HEK293T (cell line): ENCODE measurements at regions not wholly inside any gene's neighbourhood (a gene's known extent, or its start where the extent isn't known, plus 50 kb on each side); places are given as distances from the start of the nearest gene placed in this dataset.
A peak's percentile ranks its signal among the peaks of the same experiment; 100 is the strongest.

Experiments
- CTCF ChIA-PET: fragments of 350-600 bp; formaldehyde crosslinking; extraction: SDS; loops from one replicate; lab custom pipeline; 2021; ENCODE audit warnings: antibody characterized with exemption, inconsistent platforms; lab: Yijun Ruan, JAX
- POLR2A ChIA-PET: fragments of 350-600 bp; formaldehyde crosslinking; extraction: SDS; loops from one replicate; lab custom pipeline; 2020; ENCODE audit warnings: antibody characterized with exemption, inconsistent platforms; lab: Yijun Ruan, JAX
- DNase-seq: peaks from one replicate; pipeline ENCODE4 v3.0.0; 2012; ENCODE audit warnings: mixed read lengths; ENCODE audit errors: extremely low spot score
- ARNT ChIP-seq: fragments of 450-650 bp; IDR thresholded peaks from 2 replicates; pipeline ENCODE4 v1.6.1; 2017; ENCODE audit warnings: mild to moderate bottlenecking
- BHLHE40 ChIP-seq: fragments of 450-650 bp; IDR thresholded peaks from 2 replicates; pipeline ENCODE4 v1.6.1; 2016; ENCODE audit warnings: mild to moderate bottlenecking, moderate library complexity, borderline replicate concordance
- CTBP1 ChIP-seq: fragments of 450-650 bp; IDR thresholded peaks from 2 replicates; pipeline ENCODE4 v1.6.1; 2016; ENCODE audit warnings: borderline replicate concordance
- ELF4 ChIP-seq: fragments of 450-650 bp; IDR thresholded peaks from 2 replicates; pipeline ENCODE4 v1.6.1; 2017; ENCODE audit warnings: antibody characterized with exemption
- FOXA1 ChIP-seq: fragments of 450-650 bp; IDR thresholded peaks from 2 replicates; pipeline ENCODE4 v1.6.1; 2016; ENCODE audit warnings: mild to moderate bottlenecking
- FOXK2 ChIP-seq: fragments of 450-650 bp; IDR thresholded peaks from 2 replicates; pipeline ENCODE4 v1.6.1; 2016; ENCODE audit warnings: mild to moderate bottlenecking
- FOXM1 ChIP-seq: fragments of 450-650 bp; IDR thresholded peaks from 2 replicates; pipeline ENCODE4 v1.6.1; 2017; ENCODE audit warnings: mild to moderate bottlenecking, borderline replicate concordance
- HDGF ChIP-seq: fragments of 450-650 bp; IDR thresholded peaks from 2 replicates; pipeline ENCODE4 v1.6.1; 2017; ENCODE audit warnings: antibody characterized with exemption, borderline replicate concordance
- L3MBTL2 ChIP-seq: fragments of 450-650 bp; conservative IDR thresholded peaks from 2 replicates; pipeline ENCODE4 v1.6.1; 2016; ENCODE audit warnings: mild to moderate bottlenecking
- LEF1 ChIP-seq: fragments of 450-650 bp; IDR thresholded peaks from 2 replicates; pipeline ENCODE4 v1.6.1; 2017; ENCODE audit warnings: mild to moderate bottlenecking, borderline replicate concordance
- NFRKB ChIP-seq: fragments of 450-650 bp; IDR thresholded peaks from 2 replicates; pipeline ENCODE4 v1.6.1; 2016; ENCODE audit warnings: mild to moderate bottlenecking, moderate library complexity
- PKNOX1 ChIP-seq: fragments of 450-650 bp; IDR thresholded peaks from 2 replicates; pipeline ENCODE4 v1.6.1; 2016
- SP1 ChIP-seq: fragments of 450-650 bp; IDR thresholded peaks from 2 replicates; pipeline ENCODE4 v1.6.1; 2017
- SUZ12 ChIP-seq: fragments of 450-650 bp; IDR thresholded peaks from 2 replicates; pipeline ENCODE4 v1.6.1; 2016; ENCODE audit warnings: mild to moderate bottlenecking
- TARDBP ChIP-seq: fragments of 450-650 bp; IDR thresholded peaks from 2 replicates; pipeline ENCODE4 v1.6.1; 2016
- ZNF384 ChIP-seq: fragments of 450-650 bp; IDR thresholded peaks from 2 replicates; pipeline ENCODE4 v1.6.1; 2016

- no peak for DNase-seq
- ChIA-PET CTCF (no interaction called here), POLR2A (no interaction called here)
- TF ChIP-seq BHLHE40 (no peak), PKNOX1 (no peak), CTBP1 (no peak), SP1 (no peak), HDGF (no peak), ARNT (no peak), ELF4 (no peak), FOXM1 (no peak), FOXK2 (no peak), NFRKB (no peak), L3MBTL2 (no peak), LEF1 (no peak), TARDBP (no peak), ZNF384 (no peak), SUZ12 (no peak), FOXA1 (no peak)
Measured at GRCh38 chr13:58004751-58005150, 373.2 kb downstream of the PCDH17 start.

- POLR2A ChIA-PET = no interaction called here
- DNase-seq = no peak
- CTCF ChIA-PET = no interaction called here
- TF ChIP-seq ARNT (no peak), ZNF384 (no peak), PKNOX1 (no peak), L3MBTL2 (no peak), ELF4 (no peak), SUZ12 (no peak), SP1 (no peak), HDGF (no peak), FOXK2 (no peak), TARDBP (no peak)
Measured at GRCh38 chr13:58018020-58018419, 386.5 kb downstream of the PCDH17 start.

DNA sequence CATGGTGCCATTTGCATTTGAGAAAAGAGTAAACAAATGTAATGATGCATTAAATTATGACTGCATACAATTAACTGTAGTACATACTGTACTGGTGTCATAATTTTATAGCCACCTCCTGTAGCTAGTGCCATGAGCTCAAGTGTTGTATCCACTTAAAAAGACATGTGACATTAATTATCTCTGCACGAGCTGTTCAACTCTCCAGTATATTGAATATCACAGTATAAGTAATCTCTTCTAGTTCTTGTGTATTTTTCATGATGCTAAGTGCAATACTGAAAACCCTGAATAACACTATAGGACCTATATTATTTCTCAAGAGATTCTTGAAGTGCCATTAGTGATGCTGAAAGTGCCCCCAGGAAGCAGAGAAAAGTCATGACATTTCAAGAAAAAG is 387.3 kb downstream of the PCDH17 start:
- CTCF ChIA-PET = no interaction called here

DNA sequence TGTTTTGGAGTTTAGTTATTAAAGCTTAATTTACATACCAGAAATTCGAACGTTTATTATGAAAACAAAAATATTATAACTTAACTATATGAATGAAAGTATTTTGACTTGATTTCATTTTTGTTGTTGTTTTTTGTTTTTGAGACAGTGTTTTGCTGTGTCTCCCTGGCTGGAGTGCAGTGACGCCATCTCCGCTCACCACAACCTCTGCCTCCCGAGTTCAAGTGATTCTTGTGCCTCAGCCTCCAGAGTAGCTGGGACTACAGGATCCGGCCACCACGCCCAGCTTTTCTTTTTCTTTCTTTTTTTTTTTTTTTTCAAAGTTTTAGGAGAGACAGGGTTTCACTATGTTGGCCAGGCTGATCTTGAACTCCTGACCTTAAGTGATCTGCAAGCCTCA is 392.6 kb downstream of the PCDH17 start:
- no peak for DNase-seq
- TF ChIP-seq CTBP1 (no peak), FOXK2 (no peak), FOXM1 (no peak), LEF1 (no peak), FOXA1 (no peak), ARNT (no peak), NFRKB (no peak), ZNF384 (no peak), SUZ12 (no peak), BHLHE40 (no peak), ELF4 (no peak), PKNOX1 (no peak), L3MBTL2 (no peak), SP1 (no peak), TARDBP (no peak), HDGF (no peak)
- ChIA-PET CTCF (no interaction called here), POLR2A (no interaction called here)

More for the DNA sequence above, 387.3 kb downstream of the PCDH17 start:
- POLR2A ChIA-PET = no interaction called here
- TF ChIP-seq PKNOX1 (peak; percentile 47; the same call in 1 of the 2 replicates), NFRKB (no peak), FOXA1 (no peak), ARNT (no peak), SUZ12 (no peak), SP1 (no peak)
- DNase-seq = no peak

GRCh38 chr13:58025821-58026220 is 394.3 kb downstream of the PCDH17 start:
- POLR2A ChIA-PET = no interaction called here
- TF ChIP-seq PKNOX1 (no peak), FOXM1 (no peak), ARNT (no peak), LEF1 (no peak), TARDBP (no peak), L3MBTL2 (no peak), FOXA1 (no peak), ELF4 (no peak), NFRKB (no peak), SUZ12 (no peak), HDGF (no peak), CTBP1 (no peak), ZNF384 (no peak), SP1 (no peak), FOXK2 (no peak), BHLHE40 (no peak)
- CTCF ChIA-PET = no interaction called here
- DNase-seq = no peak
